IMR-90 (cell line): ENCODE measurements at regions not wholly inside any gene's neighbourhood (a gene's known extent, or its start where the extent isn't known, plus 50 kb on each side); places are given as distances from the start of the nearest gene placed in this dataset.

Source experiments
- ATAC-seq: fragments of 200-7000 bp; cut with Tn5 transposase; 2 replicates; pipeline ENCODE4 v1.9.1; 2020; ENCODE audit warnings: low read depth, mild to moderate bottlenecking, moderate library complexity
- BruUV-seq: library from RNA; stranded (reverse); fragments of 400-500 nt; replicated peaks from 2 replicates; lab custom pipeline; 2021; lab: Mats Ljungman, UMichigan
- CTCF ChIA-PET: fragments of 300-600 bp; formaldehyde crosslinking; extraction: SDS; loops from one replicate; lab custom pipeline; 2021; ENCODE audit warnings: antibody characterized with exemption; lab: Yijun Ruan, JAX
- POLR2A ChIA-PET: fragments of 300-600 bp; sonication (Branson Sonifier 250); formaldehyde crosslinking; loops from one replicate; lab custom pipeline; 2022; ENCODE audit warnings: antibody characterized with exemption; ENCODE audit not compliant: unreplicated experiment; lab: Charles Lee
- DNase-seq: peaks from one replicate; pipeline ENCODE4 v3.0.0; 2013
- H2AFZ ChIP-seq: replicated peaks from 2 replicates; pipeline ENCODE3; 2013; ENCODE audit warnings: low read length, mild to moderate bottlenecking; ENCODE audit not compliant: poor library complexity
- H2AK5ac ChIP-seq: 2 replicates; pipeline ENCODE4 v1.6.1; 2013; ENCODE audit warnings: low read depth, low read length, inconsistent platforms
- H2AK9ac ChIP-seq: replicated peaks from 2 replicates; pipeline ENCODE3; 2013; ENCODE audit warnings: mild to moderate bottlenecking, low read depth, low read length, moderate library complexity; ENCODE audit not compliant: poor library complexity
- H2BK120ac ChIP-seq: 2 replicates; pipeline ENCODE4 v1.6.1; 2013; ENCODE audit warnings: low read depth, low read length, inconsistent platforms
- H2BK15ac ChIP-seq: 3 replicates; pipeline ENCODE4 v1.6.1; 2013; ENCODE audit warnings: low read depth, low read length, inconsistent platforms
- H2BK20ac ChIP-seq: 2 replicates; pipeline ENCODE4 v1.6.1; 2013; ENCODE audit warnings: low read depth, mild to moderate bottlenecking, inconsistent platforms, low read length, moderate library complexity
- H2BK5ac ChIP-seq: 2 replicates; pipeline ENCODE4 v1.6.1; 2013; ENCODE audit warnings: mild to moderate bottlenecking, low read depth, low read length, inconsistent platforms; ENCODE audit not compliant: poor library complexity, severe bottlenecking
- H3K14ac ChIP-seq: replicated peaks from 2 replicates; pipeline ENCODE4 v1.6.1; 2013; ENCODE audit warnings: low read depth, low read length, inconsistent platforms
- H3K18ac ChIP-seq: 2 replicates; pipeline ENCODE4 v1.6.1; 2013; ENCODE audit warnings: low read depth, low read length, control low read depth
- H3K23ac ChIP-seq: 2 replicates; pipeline ENCODE4 v1.6.1; 2013; ENCODE audit warnings: low read depth, low read length, inconsistent platforms
- H3K27ac ChIP-seq: 2 replicates; pipeline ENCODE4 v1.5.1; 2013; ENCODE audit warnings: mild to moderate bottlenecking, control low read depth, low read length; ENCODE audit not compliant: insufficient read depth
- H3K27me3 ChIP-seq: 2 replicates; pipeline ENCODE4 v1.6.1; 2013; ENCODE audit warnings: low read length; ENCODE audit not compliant: control insufficient read depth, insufficient read depth
- H3K36me3 ChIP-seq: 2 replicates; pipeline ENCODE4 v1.6.1; 2013; ENCODE audit warnings: low read length, mixed read lengths; ENCODE audit not compliant: control insufficient read depth, insufficient read depth
- H3K4ac ChIP-seq: 2 replicates; pipeline ENCODE4 v1.6.1; 2013; ENCODE audit warnings: low read depth, low read length, inconsistent platforms
- H3K4me1 ChIP-seq: 2 replicates; pipeline ENCODE4 v1.6.1; 2013; ENCODE audit warnings: low read length, mixed read lengths; ENCODE audit not compliant: control insufficient read depth, insufficient read depth
- H3K4me2 ChIP-seq: 2 replicates; pipeline ENCODE4 v1.6.1; 2013; ENCODE audit warnings: low read depth, mild to moderate bottlenecking, control low read depth, low read length, moderate library complexity
- H3K4me3 ChIP-seq: 2 replicates; pipeline ENCODE4 v1.5.1; 2013; ENCODE audit warnings: low read depth, mild to moderate bottlenecking, control low read depth, low read length, moderate library complexity; ENCODE audit not compliant: insufficient read depth
- H3K56ac ChIP-seq: 2 replicates; pipeline ENCODE4 v1.6.1; 2013; ENCODE audit warnings: low read length, inconsistent platforms; ENCODE audit not compliant: insufficient read depth; ENCODE audit errors: extremely low read depth
- H3K79me1 ChIP-seq, 2 experiments: 2 replicates each; pipeline ENCODE4 v1.6.1; 2013; ENCODE audit warnings: low read length in 2 of 2, inconsistent platforms in 1 of 2, low read depth in 1 of 2
- H3K9ac ChIP-seq: 2 replicates; pipeline ENCODE4 v1.6.1; 2013; ENCODE audit warnings: low read depth, low read length, control low read depth
- H3K9me1 ChIP-seq: 2 replicates; pipeline ENCODE4 v1.6.1; 2013; ENCODE audit warnings: low read length, inconsistent platforms; ENCODE audit not compliant: insufficient read depth
- H3K9me3 ChIP-seq: 2 replicates; pipeline ENCODE4 v1.6.1; 2013; ENCODE audit warnings: low read length; ENCODE audit not compliant: control insufficient read depth, insufficient read depth
- H4K20me1 ChIP-seq: 2 replicates; pipeline ENCODE4 v1.6.1; 2013; ENCODE audit warnings: low read length, inconsistent platforms; ENCODE audit not compliant: insufficient read depth
- H4K5ac ChIP-seq: 2 replicates; pipeline ENCODE4 v1.6.1; 2013; ENCODE audit warnings: mild to moderate bottlenecking, low read depth, low read length, control low read depth
- H4K8ac ChIP-seq, 2 experiments: 2 replicates each; pipeline ENCODE4 v1.6.1; 2013; ENCODE audit warnings: low read depth in 2 of 2, low read length in 2 of 2, control low read depth in 1 of 2, inconsistent platforms in 1 of 2
- H4K91ac ChIP-seq: 2 replicates; pipeline ENCODE4 v1.6.1; 2013; ENCODE audit warnings: low read depth, low read length, inconsistent platforms; ENCODE audit not compliant: insufficient read depth
- CEBPB ChIP-seq: IDR thresholded peaks from 2 replicates; pipeline ENCODE4 v1.6.1; 2012; ENCODE audit warnings: low read depth, low read length, improper control_type of control experiment
- RCOR1 ChIP-seq: IDR thresholded peaks from 2 replicates; pipeline ENCODE4 v1.6.1; 2012; ENCODE audit warnings: mild to moderate bottlenecking, low read length, improper control_type of control experiment; ENCODE audit not compliant: insufficient replicate concordance
- WGBS, 2 experiments: methylation state at CpG; one replicate each; pipeline versions ENCODE4 v1.1.5 to v1.1.7; 2013; ENCODE audit warnings: missing lambda C conversion rate in 2 of 2; ENCODE audit not compliant: insufficient read length in 1 of 2; ENCODE audit errors: extremely low coverage in 2 of 2; 5-methylcytosine and 5-hydroxymethylcytosine counted together
- dilution Hi-C: fragments of 300-500 bp; cut with HindIII; formaldehyde crosslinking; loops from one replicate; pipeline ENCODE4 v1.14.3; 2018; ENCODE audit warnings: low sequenced_read_pairs; ENCODE audit not compliant: unreplicated experiment
- in situ Hi-C: fragments of 300-500 bp; cut with MboI; formaldehyde crosslinking; loops from 3 replicates; pipeline ENCODE4 v1.14.3; 2019; ENCODE audit warnings: low sequenced_read_pairs, inconsistent platforms, mixed read lengths
- intact Hi-C: fragments of 100-400 bp; cut with micrococcal nuclease; formaldehyde crosslinking; loops from 2 replicates; pipeline ENCODE4 v1.10.0; 2022
- TF ChIP-seq, protein P1 (sequence below): fragments of 150-350 bp; IDR thresholded peaks from 2 replicates; pipeline ENCODE4 v1.6.1; 2017; ENCODE audit warnings: mild to moderate bottlenecking, antibody characterized with exemption, low read length, low read depth

GRCh38 chr22:27107386-27107785 lies 450.0 kb downstream of the MIAT start:
- H2AFZ ChIP-seq, result no peak overlapping the region
- intact Hi-C loops, result loop anchor here (5.0 kb wide), 2 partner anchors 695 to 900 kb away; partner anchors contain the start of gene MN1
- H2AK5ac ChIP-seq, result peak overlapping the region; percentile 37; the same call in 1 of the 2 replicates
- H3K4me3 ChIP-seq, result no peak overlapping the region
- peak overlapping the region; percentile 58; the same call in 1 of the 2 replicates for H2BK120ac ChIP-seq
- no peak overlapping the region for H3K56ac ChIP-seq
- H3K79me1 ChIP-seq, result no peaks in the 10 kb centered on the region
- peak overlapping the region; percentile 1; the same call in 1 of the 3 replicates for H2BK15ac ChIP-seq
- peak overlapping the region; percentile 53; the same call in 1 of the 2 replicates for H2BK20ac ChIP-seq
- H2AK9ac ChIP-seq, result peak overlapping the region; percentile 42
- H4K91ac ChIP-seq, result no peak overlapping the region
- peaks cover 21% of the 10 kb centered on the region for H3K9me1 ChIP-seq
- no peak overlapping the region for H2BK5ac ChIP-seq
- WGBS, 2 experiments, result 40% methylated on average over 1 of the region's 2 CpGs; no CpG with 5 or more reads in 1 of the 2 experiments
- no peak overlapping the region for H3K27ac ChIP-seq
- TF ChIP-seq, protein P1, sequence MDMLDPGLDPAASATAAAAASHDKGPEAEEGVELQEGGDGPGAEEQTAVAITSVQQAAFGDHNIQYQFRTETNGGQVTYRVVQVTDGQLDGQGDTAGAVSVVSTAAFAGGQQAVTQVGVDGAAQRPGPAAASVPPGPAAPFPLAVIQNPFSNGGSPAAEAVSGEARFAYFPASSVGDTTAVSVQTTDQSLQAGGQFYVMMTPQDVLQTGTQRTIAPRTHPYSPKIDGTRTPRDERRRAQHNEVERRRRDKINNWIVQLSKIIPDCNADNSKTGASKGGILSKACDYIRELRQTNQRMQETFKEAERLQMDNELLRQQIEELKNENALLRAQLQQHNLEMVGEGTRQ, result no peak
- TF ChIP-seq RCOR1 (no peak), CEBPB (peak; percentile 27; the same call in 1 of the 2 replicates)
- H3K9me3 ChIP-seq, result no peaks in the 10 kb centered on the region
- ChIA-PET CTCF (no interaction called here), POLR2A (no interaction called here)
- H4K8ac ChIP-seq, result no peak overlapping the region; a peak in 1 of 4 replicates
- H3K9ac ChIP-seq, result no peak overlapping the region
- no peak for ATAC-seq
- peak overlapping the region; percentile 47 for H3K4ac ChIP-seq
- peaks cover 8% of the 10 kb centered on the region for H3K27me3 ChIP-seq
- no peak overlapping the region for H3K23ac ChIP-seq
- no peak for DNase-seq
- H3K4me1 ChIP-seq, result peaks cover 11% of the 10 kb centered on the region
- no peaks in the 10 kb centered on the region for H3K36me3 ChIP-seq
- H4K20me1 ChIP-seq, result peaks cover 3% of the 10 kb centered on the region; the same call in 1 of the 2 replicates
- H3K14ac ChIP-seq, result no peak overlapping the region
- H4K5ac ChIP-seq, result no peak overlapping the region
- in situ Hi-C loops, result no loop called here
- dilution Hi-C loops, result no loop called here
- H3K4me2 ChIP-seq, result no peak overlapping the region
- BruUV-seq, result no TSS peak
- H3K18ac ChIP-seq, result no peak overlapping the region
